Caki2 (cell line): ENCODE measurements at regions not wholly inside any gene's neighbourhood (a gene's known extent, or its start where the extent isn't known, plus 50 kb on each side); places are given as distances from the start of the nearest gene placed in this dataset.

Experiments used
- DNase-seq: peaks from one replicate; pipeline ENCODE4 v3.0.0-alpha.2; 2015; ENCODE audit warnings: low read depth
- in situ Hi-C: cut with HindIII; loops from 2 replicates; pipeline ENCODE4 v1.10.0; 2016; ENCODE audit warnings: low sequenced_read_pairs, low pct_unique_long_range_greater_than_20kb, mixed read lengths

GRCh38 chr10:44217274-44217820 is 167.6 kb downstream of the CXCL12 start:
- in situ Hi-C loops, result no loop called here
- no peak for DNase-seq

GRCh38 chr10:44216073-44216472 is 168.8 kb downstream of the CXCL12 start:
- in situ Hi-C loops, result no loop called here
- no peak for DNase-seq

- in situ Hi-C loops, result no loop called here
- DNase-seq, result no peak
Observed at GRCh38 chr10:44209811-44210210, 175.1 kb downstream of the CXCL12 start.

GRCh38 chr10:44207160-44207559 is 177.7 kb downstream of the CXCL12 start:
- in situ Hi-C loops, result no loop called here
- no peak for DNase-seq

- no peak for DNase-seq
- in situ Hi-C loops, result no loop called here
Observed at GRCh38 chr10:44206127-44206818, 178.6 kb downstream of the CXCL12 start.

- DNase-seq, result no peak
- in situ Hi-C loops, result no loop called here
Observed at GRCh38 chr10:44205067-44205466, 179.8 kb downstream of the CXCL12 start.

- no peak for DNase-seq
- in situ Hi-C loops, result no loop called here
Observed at GRCh38 chr10:44203535-44203934, 181.4 kb downstream of the CXCL12 start.

- DNase-seq, result no peak
- in situ Hi-C loops, result no loop called here
Observed at GRCh38 chr10:44202952-44203351, 181.9 kb downstream of the CXCL12 start.

GRCh38 chr10:44201656-44202055 is 183.2 kb downstream of the CXCL12 start:
- DNase-seq, result no peak
- in situ Hi-C loops, result no loop called here

- DNase-seq, result no peak
- in situ Hi-C loops, result no loop called here
Observed at GRCh38 chr10:44201011-44201410, 183.9 kb downstream of the CXCL12 start.

- in situ Hi-C loops, result no loop called here
- DNase-seq, result no peak
Observed at GRCh38 chr10:44199991-44200655, 184.8 kb downstream of the CXCL12 start.

GRCh38 chr10:44199267-44199666 is 185.6 kb downstream of the CXCL12 start:
- in situ Hi-C loops, result no loop called here
- DNase-seq, result no peak

- in situ Hi-C loops, result no loop called here
- DNase-seq, result no peak
Observed at GRCh38 chr10:44198780-44199097, 186.2 kb downstream of the CXCL12 start.

GRCh38 chr10:44198096-44198779 is 186.7 kb downstream of the CXCL12 start:
- in situ Hi-C loops, result no loop called here

GRCh38 chr10:44197646-44198045 is 187.3 kb downstream of the CXCL12 start:
- no peak for DNase-seq
- in situ Hi-C loops, result no loop called here

More at GRCh38 chr10:44198096-44198779, 186.7 kb downstream of the CXCL12 start:
- DNase-seq, result no peak

GRCh38 chr10:44196336-44196735 is 188.6 kb downstream of the CXCL12 start:
- in situ Hi-C loops, result no loop called here
- DNase-seq, result no peak

- no peak for DNase-seq
- in situ Hi-C loops, result no loop called here
Observed at GRCh38 chr10:44196008-44196320, 188.9 kb downstream of the CXCL12 start.

GRCh38 chr10:44195112-44196007 is 189.5 kb downstream of the CXCL12 start:
- in situ Hi-C loops, result no loop called here
- DNase-seq, result peak; percentile 77

GRCh38 chr10:44194435-44194834 is 190.5 kb downstream of the CXCL12 start:
- in situ Hi-C loops, result no loop called here
- DNase-seq, result no peak
